ENCODE measurements at regions not wholly inside any gene's neighbourhood (a gene's known extent, or its start where the extent isn't known, plus 50 kb on each side); places are given as distances from the start of the nearest gene placed in this dataset.

GRCh38 chr3:76624164-76624563, 415.7 kb upstream of the ROBO2 start:
- DNase-seq (ENCODE audit: low read depth): no peak

DNA sequence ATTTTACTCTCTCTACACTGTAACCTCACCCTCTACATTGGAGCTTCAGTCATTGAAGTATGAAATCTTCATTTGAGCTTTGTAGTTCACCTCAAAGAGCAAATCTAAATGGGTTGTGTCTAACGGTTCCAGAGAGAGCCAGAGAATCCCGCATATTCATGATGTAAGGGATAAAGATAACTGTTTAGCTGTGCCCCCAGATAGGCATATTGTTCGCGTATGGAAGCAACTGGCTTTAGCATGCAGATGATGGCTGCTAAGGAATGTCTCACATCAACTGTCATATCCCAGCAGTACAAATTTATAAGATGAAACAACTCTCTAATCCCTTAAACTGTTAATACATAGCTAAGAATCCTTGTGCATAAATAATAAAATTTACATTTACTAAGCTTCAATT, 412.7 kb upstream of the ROBO2 start:
- DNase-seq (ENCODE audit: low read depth): no peak

- DNase-seq (ENCODE audit: low read depth): no peak
These were observed 408.6 kb upstream of the ROBO2 start for GRCh38 chr3:76631251-76631650.

GRCh38 chr3:76638006-76638405, 401.9 kb upstream of the ROBO2 start:
- DNase-seq (ENCODE audit: low read depth): no peak

DNA sequence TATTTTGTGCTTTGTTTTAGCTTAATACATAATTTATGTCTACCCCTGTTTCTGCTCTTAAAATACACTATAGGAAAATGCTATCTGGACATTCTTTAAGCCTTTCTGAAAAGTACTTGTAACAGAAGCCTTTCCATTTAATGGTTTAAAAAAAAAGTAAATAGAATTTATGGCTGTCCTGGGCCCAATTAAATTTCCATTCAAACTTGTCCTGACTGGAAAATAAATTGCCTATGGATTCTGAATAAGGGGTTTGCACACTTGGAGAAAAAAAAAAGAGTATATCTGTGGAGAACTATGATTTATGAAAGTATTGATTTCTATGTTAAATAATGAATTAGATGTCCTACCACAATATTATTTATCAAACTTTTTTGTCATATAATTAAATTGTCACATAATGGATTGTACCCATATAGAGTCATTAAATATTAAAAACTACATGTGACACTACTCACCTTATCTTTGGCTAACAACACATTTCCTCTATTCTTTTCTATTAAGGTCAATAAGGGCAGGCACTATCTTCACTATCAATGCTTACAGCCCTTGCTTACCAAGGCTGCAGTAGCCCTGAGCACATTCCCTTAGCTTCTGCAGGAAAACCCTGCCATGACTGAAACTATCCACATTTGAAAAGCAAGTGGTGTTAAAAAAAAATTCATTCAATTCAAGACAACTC, 396.1 kb upstream of the ROBO2 start:
- DNase-seq (ENCODE audit: low read depth): no peak

DNA sequence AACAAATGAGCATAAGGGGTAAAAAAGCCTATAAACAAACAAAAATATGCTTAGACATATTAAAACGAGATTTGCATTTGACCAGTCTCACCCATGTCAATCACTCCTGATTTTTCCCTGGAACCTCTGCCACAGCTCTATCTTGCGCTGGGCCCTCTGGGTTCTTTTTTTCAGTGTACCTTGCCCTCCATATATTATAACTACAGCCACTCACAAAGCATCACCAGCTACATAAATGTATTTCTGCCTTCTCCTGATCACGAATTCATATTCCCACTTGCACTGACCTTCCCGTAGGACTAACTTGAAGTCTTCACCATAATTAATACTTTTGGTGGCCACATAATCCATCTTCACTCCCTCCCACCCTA, 395.6 kb upstream of the ROBO2 start:
- no peak for DNase-seq (ENCODE audit: low read depth)

DNA sequence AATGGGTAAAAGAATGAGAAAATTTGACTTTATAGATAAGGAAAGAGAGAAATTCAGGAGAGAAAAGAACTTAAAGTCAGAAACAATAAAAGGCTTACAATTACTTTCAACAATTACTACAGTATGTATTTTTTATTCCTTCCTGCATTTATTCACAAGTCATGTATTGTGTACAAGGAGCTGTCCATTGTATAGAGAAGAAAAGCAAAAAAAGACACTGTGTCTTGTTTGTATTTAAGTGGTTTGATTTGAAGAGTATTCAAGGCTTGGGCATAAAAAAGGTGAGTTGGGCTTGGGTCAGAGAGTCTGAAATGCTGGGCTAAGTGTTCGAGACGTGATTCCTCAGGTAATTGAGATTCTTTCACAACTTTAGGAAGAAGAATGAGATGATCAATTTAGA, 394.2 kb upstream of the ROBO2 start:
- DNase-seq (ENCODE audit: low read depth): no peak

GRCh38 chr3:76646921-76647562, 392.9 kb upstream of the ROBO2 start:
- DNase-seq (ENCODE audit: low read depth): no peak

GRCh38 chr3:76651784-76652183, 388.1 kb upstream of the ROBO2 start:
- no peak for DNase-seq (ENCODE audit: low read depth)

- no peak for DNase-seq (ENCODE audit: low read depth)
These were observed 387.4 kb upstream of the ROBO2 start for GRCh38 chr3:76652524-76652923.

DNA sequence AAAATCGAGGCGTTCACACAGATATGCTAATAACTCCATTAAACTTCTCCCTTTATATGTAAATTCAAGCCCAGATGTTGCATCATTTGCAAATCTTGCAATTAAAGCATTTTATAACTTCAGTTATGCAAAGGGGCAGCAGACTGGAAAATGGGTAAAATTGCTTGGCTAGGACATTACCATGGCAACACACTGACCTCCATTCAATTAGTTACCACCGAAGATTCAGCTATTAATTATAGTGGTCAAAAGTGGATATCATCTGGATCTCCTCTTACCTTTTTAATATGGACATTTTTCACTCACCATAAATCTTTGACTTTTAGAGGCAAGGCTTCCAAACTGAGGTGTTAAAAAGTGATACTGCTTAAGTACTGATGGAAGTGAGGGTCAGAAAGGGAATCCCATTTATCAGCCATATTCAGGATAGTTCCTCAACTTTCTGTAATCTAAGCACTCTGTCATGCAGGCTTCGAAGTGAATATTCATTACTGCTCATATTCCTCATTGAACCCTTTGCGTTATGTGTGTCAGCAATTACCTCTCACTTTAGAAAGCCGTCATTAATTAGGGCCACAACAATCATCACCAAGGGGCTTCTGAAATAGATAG, 386.2 kb upstream of the ROBO2 start:
- no peak for DNase-seq (ENCODE audit: low read depth)

DNA sequence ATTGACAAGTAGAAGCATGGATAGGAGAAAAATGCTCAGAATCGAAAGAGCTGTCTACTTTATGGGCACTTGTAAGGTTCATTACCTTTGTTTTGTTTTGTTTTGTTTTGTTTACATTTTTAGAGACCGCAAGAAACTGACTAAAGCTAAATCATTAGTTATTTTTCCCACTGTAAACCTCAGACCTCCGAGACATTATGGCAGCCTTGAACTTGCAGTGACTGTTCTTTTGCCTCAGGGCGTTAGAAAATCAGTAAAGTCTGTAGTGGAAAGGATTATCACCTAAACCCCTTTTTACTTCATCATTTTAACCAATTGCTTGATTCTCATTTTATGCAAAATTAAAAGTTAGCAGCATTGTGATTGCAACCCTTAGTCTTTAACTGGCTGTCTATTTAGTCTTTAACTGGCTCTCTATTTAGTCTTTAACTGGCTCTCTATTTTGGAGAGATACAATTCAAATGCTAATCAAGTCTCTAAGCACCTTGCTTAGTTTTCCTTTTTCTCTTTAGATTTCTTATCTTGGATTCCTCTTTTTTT, 383.3 kb upstream of the ROBO2 start:
- no peak for DNase-seq (ENCODE audit: low read depth)

- no peak for DNase-seq (ENCODE audit: low read depth)
These were observed 382.0 kb upstream of the ROBO2 start for GRCh38 chr3:76657909-76658308.

DNA sequence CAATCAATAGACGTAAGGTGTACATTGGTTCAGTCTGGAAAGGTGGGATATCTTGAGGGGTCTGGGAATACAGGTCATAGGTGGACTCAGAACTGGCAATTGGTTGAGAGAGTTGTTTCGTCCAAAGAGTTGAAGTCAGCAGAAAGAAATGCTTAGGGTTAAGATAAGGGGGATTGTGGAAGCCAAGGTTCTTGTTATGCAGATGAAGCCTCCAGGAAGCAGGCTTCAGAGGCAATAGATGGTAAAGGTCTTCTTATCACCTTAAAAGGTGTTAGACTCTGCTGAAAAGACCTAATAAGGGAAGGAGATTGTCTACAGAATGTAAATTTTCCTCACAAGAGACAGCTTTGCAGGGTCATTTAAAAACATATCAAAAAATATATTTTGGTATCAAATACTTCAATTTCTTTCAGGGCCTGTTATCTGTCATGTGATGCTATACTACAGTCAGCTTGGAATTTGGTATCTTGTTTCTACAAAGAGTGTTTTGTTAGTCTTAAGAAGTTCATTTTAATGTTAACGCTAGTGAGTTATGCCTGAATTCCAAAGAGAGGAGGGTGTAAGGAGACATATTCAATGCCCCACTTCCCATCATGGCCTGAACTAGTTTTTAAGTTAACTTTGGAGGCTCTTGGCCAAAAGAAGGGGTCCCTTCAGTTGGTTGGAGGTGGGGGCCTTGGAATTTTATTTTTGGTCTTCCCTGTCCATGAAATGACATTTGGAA, 378.2 kb upstream of the ROBO2 start:
- DNase-seq (ENCODE audit: low read depth): no peak

GRCh38 chr3:76664816-76665215, 375.1 kb upstream of the ROBO2 start:
- DNase-seq (ENCODE audit: low read depth): no peak

- DNase-seq (ENCODE audit: low read depth): no peak
These were observed 371.2 kb upstream of the ROBO2 start for GRCh38 chr3:76668653-76669052.

- no peak for DNase-seq (ENCODE audit: low read depth)
These were observed 370.6 kb upstream of the ROBO2 start for GRCh38 chr3:76669322-76669721.

DNA sequence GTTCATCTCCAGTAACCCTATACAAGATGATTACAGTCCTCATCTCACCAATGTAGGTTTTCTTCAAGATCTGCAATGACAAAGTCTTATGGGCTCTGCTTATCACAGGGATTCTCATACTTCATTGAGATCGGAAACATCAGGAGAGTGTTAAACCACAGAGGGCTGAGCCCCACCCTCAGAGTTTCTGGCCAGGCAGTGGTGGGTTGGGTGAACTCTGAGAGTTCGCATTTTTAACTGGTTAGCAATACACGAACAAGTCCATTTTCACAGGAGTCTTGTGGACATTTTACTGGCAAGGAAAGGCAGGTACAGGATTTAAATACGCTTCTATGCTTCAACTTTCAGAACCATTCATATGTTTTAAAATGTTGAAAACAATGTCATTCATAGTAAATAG, 366.7 kb upstream of the ROBO2 start:
- DNase-seq (ENCODE audit: low read depth): no peak

DNA sequence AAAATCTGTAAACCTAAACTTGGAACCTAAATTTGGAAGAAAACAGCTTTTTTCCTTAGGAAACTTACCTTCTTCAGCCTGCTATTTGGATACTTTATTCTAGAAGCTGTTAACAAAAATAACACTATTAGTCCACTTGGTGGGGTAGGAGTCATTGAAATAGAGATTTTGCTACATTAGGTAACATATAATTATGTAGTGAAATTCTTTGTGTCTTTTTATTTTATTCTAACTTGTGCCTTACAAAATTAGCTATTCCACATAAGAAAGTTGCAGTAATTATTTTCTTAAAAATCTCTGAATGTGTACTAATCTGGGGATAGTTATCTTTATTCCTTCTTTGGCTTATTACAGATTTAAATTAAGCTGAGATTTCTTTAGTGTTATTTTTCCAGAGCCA, 360.4 kb upstream of the ROBO2 start:
- DNase-seq (ENCODE audit: low read depth): no peak

DNA sequence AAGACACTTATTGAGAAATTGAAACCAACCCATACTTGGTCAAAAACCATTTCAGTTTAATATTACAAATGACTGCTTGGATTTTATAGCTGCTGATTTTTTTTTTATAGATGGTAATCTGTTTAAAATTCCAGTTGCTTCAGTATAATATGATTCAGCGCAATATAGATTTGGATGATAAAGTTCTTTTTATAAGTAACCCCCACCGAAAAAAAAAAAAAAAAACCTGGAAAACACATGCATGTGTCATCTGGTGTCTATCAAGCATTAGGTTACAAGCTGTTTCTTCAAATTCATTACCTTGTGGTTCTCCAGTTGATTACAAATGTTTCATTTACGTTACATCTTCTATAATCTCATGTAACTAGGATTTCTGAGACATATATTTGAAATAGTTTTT, 356.6 kb upstream of the ROBO2 start:
- no peak for DNase-seq (ENCODE audit: low read depth)

DNA sequence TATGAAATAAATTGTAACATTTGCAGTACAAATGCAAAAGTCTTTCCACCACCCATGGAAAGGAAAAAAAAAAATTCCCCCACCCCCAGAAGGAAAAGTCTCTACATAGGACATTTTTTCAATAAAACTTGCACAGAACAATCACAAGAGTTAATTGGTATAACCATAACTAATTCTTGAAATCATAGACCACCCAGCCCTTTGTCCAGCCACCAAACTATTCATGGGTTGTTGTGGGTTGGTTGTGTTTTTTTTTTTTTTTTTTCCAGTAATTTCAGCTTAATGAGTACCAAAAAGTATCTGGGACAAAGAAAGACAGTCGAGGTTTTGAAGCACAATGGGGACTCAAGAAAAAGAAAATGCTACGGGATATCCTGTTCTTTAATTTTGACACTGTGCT, 355.0 kb upstream of the ROBO2 start:
- DNase-seq (ENCODE audit: low read depth): no peak

GRCh38 chr3:76685858-76686257, 354.0 kb upstream of the ROBO2 start:
- no peak for DNase-seq (ENCODE audit: low read depth)

DNA sequence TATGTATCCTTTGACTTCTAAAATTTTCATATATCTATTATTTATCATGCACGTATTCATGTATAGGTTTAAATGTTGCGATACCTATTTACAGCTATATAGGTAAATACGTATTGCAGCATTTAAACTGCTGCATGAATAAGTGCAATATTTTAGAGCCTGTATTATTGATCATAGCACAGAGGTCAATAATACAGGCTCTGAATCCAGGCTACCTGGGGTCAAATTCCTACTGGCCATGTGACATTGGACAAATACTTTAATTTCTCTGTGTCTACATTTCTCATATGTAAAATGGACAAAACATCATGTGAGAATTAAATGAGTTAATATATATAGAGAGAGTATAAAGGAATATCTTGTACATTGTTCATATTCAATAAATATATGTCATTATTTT, 352.9 kb upstream of the ROBO2 start:
- DNase-seq (ENCODE audit: low read depth): no peak

Data from non-pigmented ciliary epithelial cell (primary cell).